ENCODE measurements at regions not wholly inside any gene's neighbourhood (a gene's known extent, or its start where the extent isn't known, plus 50 kb on each side); places are given as distances from the start of the nearest gene placed in this dataset.
"Not testable (repeated sequence)": the region's sequence is repeated elsewhere in the genome, so short reads cannot be mapped to it uniquely, and the experiment has no call there.

DNA sequence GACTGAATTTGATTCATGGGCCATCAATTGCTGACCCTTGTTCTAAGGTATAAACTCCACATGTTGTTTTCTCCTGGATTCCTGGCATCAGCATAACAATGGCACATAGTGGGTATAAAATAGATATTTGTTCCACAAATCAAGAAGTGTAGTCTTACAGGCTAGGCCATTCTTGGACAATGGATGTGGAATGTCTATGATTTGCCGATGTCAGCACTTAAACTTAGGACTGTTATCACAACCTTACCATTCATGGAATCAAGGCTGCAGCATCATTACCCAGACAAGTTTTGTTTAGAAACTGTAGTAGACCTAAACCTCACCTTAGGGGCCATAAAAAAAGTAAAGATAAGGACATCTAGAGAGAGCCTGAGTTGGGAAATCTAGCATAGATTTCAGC, 680.0 kb downstream of the BRINP1 start:
- Histone ChIP-seq H3K4me1 (ENCODE audit: control insufficient read depth, insufficient read depth, low read length) (no peaks in the 10 kb centered on the region), H3K27ac (ENCODE audit: extremely low read depth, low read depth, low read length) (no peak overlapping the region), H3K36me3 (ENCODE audit: control insufficient read depth in 2 of 2, insufficient read depth in 1 of 2, low read length in 2 of 2) (no peaks in the 10 kb centered on the region), H3K9me3 (ENCODE audit: control insufficient read depth, insufficient read depth, low read depth, low read length) (no peaks in the 10 kb centered on the region), H3K4me3 (ENCODE audit: low read depth, low read length) (no peak overlapping the region)
- TF ChIP-seq, protein P1, sequence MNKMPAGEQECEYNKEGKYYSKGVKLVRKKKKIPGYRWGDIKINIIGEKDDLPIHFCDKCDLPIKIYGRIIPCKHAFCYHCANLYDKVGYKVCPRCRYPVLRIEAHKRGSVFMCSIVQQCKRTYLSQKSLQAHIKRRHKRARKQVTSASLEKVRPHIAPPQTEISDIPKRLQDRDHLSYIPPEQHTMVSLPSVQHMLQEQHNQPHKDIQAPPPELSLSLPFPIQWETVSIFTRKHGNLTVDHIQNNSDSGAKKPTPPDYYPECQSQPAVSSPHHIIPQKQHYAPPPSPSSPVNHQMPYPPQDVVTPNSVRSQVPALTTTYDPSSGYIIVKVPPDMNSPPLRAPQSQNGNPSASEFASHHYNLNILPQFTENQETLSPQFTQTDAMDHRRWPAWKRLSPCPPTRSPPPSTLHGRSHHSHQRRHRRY (tag by site-specific recombination; IDR thresholded peaks at IDR 0.05), result no peak
- no peak for TF ChIP-seq ZNF776 (tag by site-specific recombination; IDR thresholded peaks at IDR 0.05; ENCODE audit: borderline replicate concordance)
- TF ChIP-seq ZNF664 (tag by site-specific recombination; IDR thresholded peaks at IDR 0.05), result no peak
- no peak for TF ChIP-seq HOXC10 (CRISPR knock-in tag; IDR thresholded peaks at IDR 0.05)
- no peak for TF ChIP-seq ZBTB1 (tag by site-specific recombination; IDR thresholded peaks at IDR 0.05)
- TF ChIP-seq, protein P2, sequence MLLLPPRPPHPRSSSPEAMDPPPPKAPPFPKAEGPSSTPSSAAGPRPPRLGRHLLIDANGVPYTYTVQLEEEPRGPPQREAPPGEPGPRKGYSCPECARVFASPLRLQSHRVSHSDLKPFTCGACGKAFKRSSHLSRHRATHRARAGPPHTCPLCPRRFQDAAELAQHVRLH (tag by site-specific recombination; IDR thresholded peaks at IDR 0.05), result no peak
- no peak for TF ChIP-seq ZNF133 (tag by site-specific recombination; IDR thresholded peaks at IDR 0.05)
- no peak for TF ChIP-seq ZNF211 (tag by site-specific recombination; IDR thresholded peaks at IDR 0.05; ENCODE audit: low read depth)
- TF ChIP-seq ZIC2 (tag by site-specific recombination; IDR thresholded peaks at IDR 0.05), result no peak
- TF ChIP-seq ZNF768 (tag by site-specific recombination; IDR thresholded peaks at IDR 0.05), result no peak
- no peak for TF ChIP-seq ZNF341 (tag by site-specific recombination; IDR thresholded peaks at IDR 0.05; ENCODE audit: low read depth)
- TF ChIP-seq KLF7 (tag by site-specific recombination; IDR thresholded peaks at IDR 0.05; ENCODE audit: borderline replicate concordance), result no peak
- no peak for TF ChIP-seq REPIN1 (tag by site-specific recombination; IDR thresholded peaks at IDR 0.05; ENCODE audit: low read depth)
- no peak for TF ChIP-seq KLF8 (tag by site-specific recombination; IDR thresholded peaks at IDR 0.05)
- no peak for TF ChIP-seq ZNF558 (tag by site-specific recombination; IDR thresholded peaks at IDR 0.05)
- TF ChIP-seq, protein P3, sequence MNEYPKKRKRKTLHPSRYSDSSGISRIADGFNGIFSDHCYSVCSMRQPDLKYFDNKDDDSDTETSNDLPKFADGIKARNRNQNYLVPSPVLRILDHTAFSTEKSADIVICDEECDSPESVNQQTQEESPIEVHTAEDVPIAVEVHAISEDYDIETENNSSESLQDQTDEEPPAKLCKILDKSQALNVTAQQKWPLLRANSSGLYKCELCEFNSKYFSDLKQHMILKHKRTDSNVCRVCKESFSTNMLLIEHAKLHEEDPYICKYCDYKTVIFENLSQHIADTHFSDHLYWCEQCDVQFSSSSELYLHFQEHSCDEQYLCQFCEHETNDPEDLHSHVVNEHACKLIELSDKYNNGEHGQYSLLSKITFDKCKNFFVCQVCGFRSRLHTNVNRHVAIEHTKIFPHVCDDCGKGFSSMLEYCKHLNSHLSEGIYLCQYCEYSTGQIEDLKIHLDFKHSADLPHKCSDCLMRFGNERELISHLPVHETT (tag by site-specific recombination; IDR thresholded peaks at IDR 0.05), result no peak
- TF ChIP-seq, protein P4, sequence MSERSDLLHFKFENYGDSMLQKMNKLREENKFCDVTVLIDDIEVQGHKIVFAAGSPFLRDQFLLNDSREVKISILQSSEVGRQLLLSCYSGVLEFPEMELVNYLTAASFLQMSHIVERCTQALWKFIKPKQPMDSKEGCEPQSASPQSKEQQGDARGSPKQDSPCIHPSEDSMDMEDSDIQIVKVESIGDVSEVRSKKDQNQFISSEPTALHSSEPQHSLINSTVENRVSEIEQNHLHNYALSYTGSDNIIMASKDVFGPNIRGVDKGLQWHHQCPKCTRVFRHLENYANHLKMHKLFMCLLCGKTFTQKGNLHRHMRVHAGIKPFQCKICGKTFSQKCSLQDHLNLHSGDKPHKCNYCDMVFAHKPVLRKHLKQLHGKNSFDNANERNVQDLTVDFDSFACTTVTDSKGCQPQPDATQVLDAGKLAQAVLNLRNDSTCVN (tag by site-specific recombination; optimal IDR thresholded peaks at IDR 0.05), result no peak
- ChIA-PET CTCF (no interaction called here), POLR2A (no interaction called here)

DNA sequence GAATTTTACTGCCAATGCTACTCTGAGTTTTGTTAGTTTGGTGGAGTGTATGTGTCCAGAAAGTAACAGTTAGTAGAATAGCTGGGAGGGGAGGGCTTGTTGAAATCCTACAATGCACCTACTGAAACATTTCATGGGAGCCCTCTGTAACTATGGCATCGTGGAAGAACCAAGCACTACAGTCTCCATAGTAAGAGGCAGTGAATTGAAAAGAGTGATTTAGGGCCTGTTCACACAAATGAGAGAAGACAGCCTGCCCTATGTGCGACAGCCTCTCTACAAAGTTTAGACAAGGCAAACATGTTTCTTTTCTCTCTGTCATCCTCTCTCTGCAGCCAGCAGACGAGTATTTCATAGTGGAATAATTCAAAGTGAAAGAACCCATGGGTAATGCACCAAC, 676.6 kb downstream of the BRINP1 start:
- H3K9me3 ChIP-seq (ENCODE audit: control insufficient read depth, insufficient read depth, low read depth, low read length), result no peaks in the 10 kb centered on the region
- POLR2A ChIA-PET, result no interaction called here
- no peak for TF ChIP-seq ZNF184 (tag by site-specific recombination; IDR thresholded peaks at IDR 0.05)
- no peak overlapping the region for H3K4me3 ChIP-seq (ENCODE audit: low read depth, low read length)
- no peak overlapping the region for H3K27ac ChIP-seq (ENCODE audit: extremely low read depth, low read depth, low read length)
- CTCF ChIA-PET, result no interaction called here
- H3K4me1 ChIP-seq (ENCODE audit: control insufficient read depth, insufficient read depth, low read length), result no peaks in the 10 kb centered on the region
- no peaks in the 10 kb centered on the region for H3K36me3 ChIP-seq (ENCODE audit: control insufficient read depth in 2 of 2, insufficient read depth in 1 of 2, low read length in 2 of 2)

DNA sequence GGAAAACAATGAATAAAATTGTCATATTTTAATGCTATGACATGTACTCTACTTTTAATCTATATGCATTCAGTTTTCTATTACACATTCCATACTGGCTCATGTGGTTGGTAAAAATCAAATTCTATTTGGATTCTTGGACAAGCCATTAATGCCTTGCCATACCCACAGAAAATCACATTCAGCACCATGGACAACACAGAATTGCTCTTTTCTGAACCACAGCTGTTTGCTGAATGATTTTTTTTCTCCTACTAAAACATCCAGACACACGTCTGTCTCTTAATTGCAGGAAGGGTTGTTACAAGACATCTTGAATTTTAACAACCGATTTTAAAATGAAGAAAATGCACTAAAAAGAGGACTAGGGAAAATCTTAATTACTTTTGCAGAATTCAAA, 675.6 kb downstream of the BRINP1 start:
- ChIA-PET CTCF (no interaction called here), POLR2A (no interaction called here)
- Histone ChIP-seq H3K4me3 (ENCODE audit: low read depth, low read length) (no peak overlapping the region), H3K36me3 (ENCODE audit: control insufficient read depth in 2 of 2, insufficient read depth in 1 of 2, low read length in 2 of 2) (no peaks in the 10 kb centered on the region), H3K4me1 (ENCODE audit: control insufficient read depth, insufficient read depth, low read length) (no peaks in the 10 kb centered on the region), H3K9me3 (ENCODE audit: control insufficient read depth, insufficient read depth, low read depth, low read length) (no peaks in the 10 kb centered on the region), H3K27ac (ENCODE audit: extremely low read depth, low read depth, low read length) (no peak overlapping the region)
- TF ChIP-seq, protein P5, sequence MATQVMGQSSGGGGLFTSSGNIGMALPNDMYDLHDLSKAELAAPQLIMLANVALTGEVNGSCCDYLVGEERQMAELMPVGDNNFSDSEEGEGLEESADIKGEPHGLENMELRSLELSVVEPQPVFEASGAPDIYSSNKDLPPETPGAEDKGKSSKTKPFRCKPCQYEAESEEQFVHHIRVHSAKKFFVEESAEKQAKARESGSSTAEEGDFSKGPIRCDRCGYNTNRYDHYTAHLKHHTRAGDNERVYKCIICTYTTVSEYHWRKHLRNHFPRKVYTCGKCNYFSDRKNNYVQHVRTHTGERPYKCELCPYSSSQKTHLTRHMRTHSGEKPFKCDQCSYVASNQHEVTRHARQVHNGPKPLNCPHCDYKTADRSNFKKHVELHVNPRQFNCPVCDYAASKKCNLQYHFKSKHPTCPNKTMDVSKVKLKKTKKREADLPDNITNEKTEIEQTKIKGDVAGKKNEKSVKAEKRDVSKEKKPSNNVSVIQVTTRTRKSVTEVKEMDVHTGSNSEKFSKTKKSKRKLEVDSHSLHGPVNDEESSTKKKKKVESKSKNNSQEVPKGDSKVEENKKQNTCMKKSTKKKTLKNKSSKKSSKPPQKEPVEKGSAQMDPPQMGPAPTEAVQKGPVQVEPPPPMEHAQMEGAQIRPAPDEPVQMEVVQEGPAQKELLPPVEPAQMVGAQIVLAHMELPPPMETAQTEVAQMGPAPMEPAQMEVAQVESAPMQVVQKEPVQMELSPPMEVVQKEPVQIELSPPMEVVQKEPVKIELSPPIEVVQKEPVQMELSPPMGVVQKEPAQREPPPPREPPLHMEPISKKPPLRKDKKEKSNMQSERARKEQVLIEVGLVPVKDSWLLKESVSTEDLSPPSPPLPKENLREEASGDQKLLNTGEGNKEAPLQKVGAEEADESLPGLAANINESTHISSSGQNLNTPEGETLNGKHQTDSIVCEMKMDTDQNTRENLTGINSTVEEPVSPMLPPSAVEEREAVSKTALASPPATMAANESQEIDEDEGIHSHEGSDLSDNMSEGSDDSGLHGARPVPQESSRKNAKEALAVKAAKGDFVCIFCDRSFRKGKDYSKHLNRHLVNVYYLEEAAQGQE (tag by site-specific recombination; IDR thresholded peaks at IDR 0.05), result peak; percentile 65; the same call in 1 of the 2 replicates
- no peak for TF ChIP-seq ZNF501 (tag by site-specific recombination; IDR thresholded peaks at IDR 0.05)
- no peak for TF ChIP-seq ZNF747 (tag by site-specific recombination; IDR thresholded peaks at IDR 0.05)
- TF ChIP-seq, protein P6, sequence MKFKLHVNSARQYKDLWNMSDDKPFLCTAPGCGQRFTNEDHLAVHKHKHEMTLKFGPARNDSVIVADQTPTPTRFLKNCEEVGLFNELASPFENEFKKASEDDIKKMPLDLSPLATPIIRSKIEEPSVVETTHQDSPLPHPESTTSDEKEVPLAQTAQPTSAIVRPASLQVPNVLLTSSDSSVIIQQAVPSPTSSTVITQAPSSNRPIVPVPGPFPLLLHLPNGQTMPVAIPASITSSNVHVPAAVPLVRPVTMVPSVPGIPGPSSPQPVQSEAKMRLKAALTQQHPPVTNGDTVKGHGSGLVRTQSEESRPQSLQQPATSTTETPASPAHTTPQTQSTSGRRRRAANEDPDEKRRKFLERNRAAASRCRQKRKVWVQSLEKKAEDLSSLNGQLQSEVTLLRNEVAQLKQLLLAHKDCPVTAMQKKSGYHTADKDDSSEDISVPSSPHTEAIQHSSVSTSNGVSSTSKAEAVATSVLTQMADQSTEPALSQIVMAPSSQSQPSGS (tag by site-specific recombination; IDR thresholded peaks at IDR 0.05; ENCODE audit: low read depth), result no peak

DNA sequence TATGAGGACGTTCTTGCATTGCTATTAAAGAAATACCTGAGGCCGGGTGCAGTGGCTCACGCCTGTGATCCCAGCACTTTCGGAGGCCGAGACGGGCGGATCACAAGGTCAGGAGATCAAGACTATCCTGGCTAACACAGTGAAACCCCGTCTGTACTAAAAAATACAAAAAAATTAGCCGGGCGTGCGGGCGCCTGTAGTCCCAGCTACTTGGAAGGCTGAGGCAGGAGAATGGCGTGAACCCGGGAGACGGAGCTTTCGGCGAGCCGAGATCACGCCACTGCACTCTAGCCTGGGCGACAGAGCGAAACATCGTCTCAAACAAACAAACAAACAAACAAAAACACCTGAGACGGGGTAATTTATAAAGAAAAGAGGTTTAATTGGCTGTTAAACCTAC, 674.0 kb downstream of the BRINP1 start:
- H3K27ac ChIP-seq (ENCODE audit: extremely low read depth, low read depth, low read length); H3K4me3 ChIP-seq (ENCODE audit: low read depth, low read length); H3K4me1 ChIP-seq (ENCODE audit: control insufficient read depth, insufficient read depth, low read length); POLR2A ChIA-PET; H3K36me3 ChIP-seq (ENCODE audit: control insufficient read depth in 2 of 2, insufficient read depth in 1 of 2, low read length in 2 of 2); H3K9me3 ChIP-seq (ENCODE audit: control insufficient read depth, insufficient read depth, low read depth, low read length); CTCF ChIA-PET: not testable (repeated sequence)

All from HEK293 (cell line).